Gastrocnemius medialis (tissue), 4 donors: ENCODE measurements at regions not wholly inside any gene's neighbourhood (a gene's known extent, or its start where the extent isn't known, plus 50 kb on each side); places are given as distances from the start of the nearest gene placed in this dataset.

ENCODE experiments used
- CTCF ChIP-seq, 5 experiments: fragments of 450-650 bp in 3 of 5; fragments of 200-600 bp in 2 of 5; sonication (generic) in 2 of 5; IDR thresholded peaks in 4 of 5; conservative IDR thresholded peaks in 1 of 5; 1 replicate in 4 of 5; 2 replicates in 1 of 5; pipeline ENCODE4 v1.5.1; 2016 to 2019; ENCODE audit warnings: antibody characterized with exemption in 5 of 5, mild to moderate bottlenecking in 3 of 5, moderate library complexity in 3 of 5
- POLR2A ChIP-seq, 2 donors: fragments of 450-650 bp; IDR thresholded peaks; one replicate each; pipeline ENCODE4 v1.6.1; 2017; ENCODE audit warnings: antibody characterized with exemption in 2 of 2, mild to moderate bottlenecking in 2 of 2, moderate library complexity in 2 of 2

GRCh38 chr7:52799817-52800216, 235.6 kb upstream of the POM121L12 start:
- no peak for TF ChIP-seq CTCF (IDR thresholded peaks at IDR 0.05 in 4 of 5, conservative IDR thresholded peaks at IDR 0.05 in 1 of 5)
- no peak for TF ChIP-seq POLR2A (IDR thresholded peaks at IDR 0.05)
